Adrenal gland (tissue), 5 donors: ENCODE measurements at regions not wholly inside any gene's neighbourhood (a gene's known extent, or its start where the extent isn't known, plus 50 kb on each side); places are given as distances from the start of the nearest gene placed in this dataset.

ENCODE experiments used
- CTCF ChIP-seq, 6 experiments: fragments of 450-650 bp in 4 of 6; fragments of 200-600 bp in 2 of 6; sonication (generic) in 1 of 6; IDR thresholded peaks; 1 replicate in 5 of 6; 2 replicates in 1 of 6; pipeline versions ENCODE4 v1.5.1 to v1.8.0; 2016 to 2021; ENCODE audit warnings: antibody characterized with exemption in 6 of 6, mild to moderate bottlenecking in 2 of 6, moderate library complexity in 1 of 6
- POLR2A ChIP-seq, 2 donors: fragments of 450-650 bp; IDR thresholded peaks; one replicate each; pipeline ENCODE4 v1.6.1; 2017; ENCODE audit warnings: antibody characterized with exemption in 2 of 2, mild to moderate bottlenecking in 2 of 2, moderate library complexity in 1 of 2
- donor health status: DM: no; HTN: no; CAD: no.

GRCh38 chr6:15110726-15111354, 135.0 kb upstream of the JARID2 start:
- no peak for TF ChIP-seq POLR2A (IDR thresholded peaks at IDR 0.05)
- TF ChIP-seq CTCF (IDR thresholded peaks at IDR 0.05), result no peak
